KG1 (cell line): ENCODE measurements at regions not wholly inside any gene's neighbourhood (a gene's known extent, or its start where the extent isn't known, plus 50 kb on each side); places are given as distances from the start of the nearest gene placed in this dataset.

ENCODE experiments used
- DNase-seq: peaks from one replicate; lab custom pipeline; 2025; lab: John Stamatoyannopoulos, UW

DNA sequence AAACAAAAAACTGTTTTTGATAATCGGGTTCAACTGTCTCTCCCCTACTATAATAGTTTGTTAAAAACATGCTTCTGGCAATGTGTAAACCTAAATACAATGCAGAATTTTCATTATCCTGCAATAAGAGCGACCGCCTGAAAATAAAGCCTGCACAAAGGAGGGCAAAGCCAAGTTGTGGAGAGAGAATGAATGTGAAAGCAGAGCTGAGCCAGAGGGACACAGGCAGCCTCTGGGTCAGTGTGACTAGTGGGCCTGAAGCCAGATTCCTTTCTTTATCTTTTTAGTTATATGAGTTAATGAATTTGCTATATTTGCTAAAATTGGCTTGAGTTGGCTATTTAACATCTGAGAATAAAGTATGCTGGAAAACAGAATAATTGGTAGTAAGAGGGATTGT, 615.2 kb downstream of the PLA2G4A start:
- DNase-seq: no peak

DNA sequence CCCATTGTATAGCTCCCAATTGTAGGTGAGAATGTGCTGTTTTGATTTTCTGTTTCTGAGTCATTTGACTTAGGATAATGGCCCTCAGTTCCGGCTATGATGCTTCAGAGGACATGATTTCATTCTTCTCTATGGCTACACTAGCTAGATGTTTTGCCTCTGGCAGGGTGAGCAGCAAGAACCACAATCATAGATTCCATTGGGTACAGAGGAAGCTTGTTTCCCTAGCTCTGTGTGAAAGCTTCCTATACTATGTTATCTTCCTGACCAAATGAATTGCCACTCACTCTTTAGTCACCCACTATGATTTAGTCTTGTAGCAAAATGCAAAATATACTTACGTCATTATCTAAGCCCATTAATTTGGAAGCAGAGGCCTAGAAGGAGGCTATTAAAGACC, 616.3 kb downstream of the PLA2G4A start:
- DNase-seq: no peak

DNA sequence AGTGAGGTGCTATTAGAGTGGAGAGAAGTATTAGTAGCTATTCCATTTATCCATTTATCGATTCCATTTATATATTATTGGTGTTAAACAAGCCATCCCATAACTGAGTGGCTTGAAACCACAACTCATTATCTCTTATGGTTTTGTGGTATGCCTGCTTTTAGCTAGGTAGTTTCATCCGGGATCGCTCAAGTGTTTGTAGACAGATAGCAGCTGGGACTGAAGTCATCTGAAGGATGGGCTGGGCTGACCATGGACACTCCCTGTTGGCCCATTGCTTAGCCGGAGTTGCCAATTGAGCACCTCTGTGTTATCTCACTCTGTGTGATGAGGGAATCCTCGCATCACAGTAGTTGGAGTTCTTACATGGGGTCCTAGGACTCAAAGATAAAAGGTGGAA, 622.5 kb downstream of the PLA2G4A start:
- no peak for DNase-seq

DNA sequence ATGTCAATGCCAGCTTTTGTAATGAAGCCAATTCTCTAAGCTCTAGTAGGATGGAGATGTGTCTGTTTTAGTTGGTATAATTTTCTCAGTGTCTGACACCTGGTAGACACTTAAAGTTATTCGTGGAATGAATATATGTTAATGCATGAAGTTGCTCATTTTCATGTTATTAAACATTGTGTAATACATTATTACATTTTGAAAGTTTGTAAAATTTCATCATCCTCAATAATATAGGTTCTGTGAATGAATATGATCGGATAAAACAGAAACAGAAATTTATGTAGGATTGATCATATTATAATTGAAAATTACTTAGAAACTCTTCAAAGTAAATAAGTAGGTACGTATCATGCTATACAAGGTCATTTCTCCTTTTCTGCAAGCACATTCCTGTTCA, 625.3 kb downstream of the PLA2G4A start:
- no peak for DNase-seq

DNA sequence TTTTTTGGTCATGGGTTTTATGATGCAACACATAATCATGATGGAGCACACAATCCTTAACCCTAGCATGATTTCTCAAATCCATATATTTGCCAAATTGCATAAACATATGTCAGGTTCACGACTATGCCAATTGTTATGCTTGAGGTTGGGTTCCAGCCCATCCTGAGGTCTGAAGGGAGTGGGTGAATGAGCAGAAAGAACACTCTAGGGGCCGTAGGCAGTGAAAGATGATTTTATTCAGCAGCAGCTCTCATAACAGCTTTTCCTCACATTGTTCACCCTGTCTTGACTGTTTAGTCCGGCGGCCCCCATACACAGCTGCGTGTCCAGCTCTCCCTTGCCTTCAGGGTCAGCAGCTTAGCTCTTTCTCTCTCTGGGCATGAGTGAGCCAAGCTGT, 627.7 kb downstream of the PLA2G4A start:
- no peak for DNase-seq

DNA sequence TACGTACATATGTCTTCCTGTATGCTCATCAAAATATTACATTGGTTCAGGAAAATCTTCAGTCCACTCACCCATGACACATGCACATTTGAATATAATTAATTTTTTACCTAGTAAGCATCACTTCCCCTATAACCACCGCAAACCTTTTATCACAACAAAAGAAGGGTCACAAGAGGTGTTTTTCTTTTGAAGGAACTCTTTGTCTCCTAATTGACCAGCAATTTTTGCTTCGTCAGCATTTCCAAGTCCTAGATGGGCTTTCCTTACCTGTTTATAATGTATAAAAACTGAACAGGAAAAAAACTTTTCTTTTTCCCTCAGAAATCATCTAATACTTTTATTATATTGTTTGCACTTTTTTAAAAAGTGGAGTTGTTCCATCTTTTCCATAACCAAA, 631.3 kb downstream of the PLA2G4A start:
- no peak for DNase-seq

DNA sequence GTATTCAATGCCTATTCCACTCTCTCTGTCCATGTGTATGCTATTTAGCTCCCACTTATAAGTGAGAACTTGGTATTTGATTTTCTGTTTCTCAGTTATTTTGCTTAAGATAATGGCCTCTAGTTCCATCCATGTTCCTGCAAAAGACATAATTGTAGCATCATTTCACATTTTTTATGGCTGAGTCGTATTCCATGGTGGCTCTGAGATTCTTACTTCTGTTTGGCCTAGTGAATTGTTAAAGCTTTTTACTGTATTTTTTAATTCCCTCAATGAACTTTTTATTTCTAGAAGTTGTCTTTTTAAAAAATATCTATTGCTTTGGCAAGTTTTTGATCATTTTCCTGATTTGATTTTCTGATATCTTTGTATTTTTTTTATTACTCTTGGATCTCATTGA, 635.6 kb downstream of the PLA2G4A start:
- no peak for DNase-seq

DNA sequence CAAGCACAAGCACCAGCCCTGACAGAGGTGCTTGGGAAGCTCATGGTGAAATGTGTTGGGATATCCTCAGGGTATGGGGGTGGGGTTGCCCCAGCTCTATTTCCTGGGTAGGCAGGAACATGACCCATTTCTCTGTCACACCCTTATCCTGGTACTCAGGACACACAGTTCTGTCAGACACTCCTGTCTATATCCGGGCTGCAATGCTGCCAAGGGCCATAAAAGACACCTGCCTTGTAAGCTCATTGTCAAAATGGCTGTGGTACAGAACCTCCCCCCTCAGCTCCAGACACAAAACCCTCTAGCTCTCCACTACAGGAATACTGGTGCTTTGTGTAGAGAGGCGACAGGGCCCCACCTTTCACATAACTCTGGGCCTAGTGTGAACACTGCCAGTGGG, 636.7 kb downstream of the PLA2G4A start:
- no peak for DNase-seq

DNA sequence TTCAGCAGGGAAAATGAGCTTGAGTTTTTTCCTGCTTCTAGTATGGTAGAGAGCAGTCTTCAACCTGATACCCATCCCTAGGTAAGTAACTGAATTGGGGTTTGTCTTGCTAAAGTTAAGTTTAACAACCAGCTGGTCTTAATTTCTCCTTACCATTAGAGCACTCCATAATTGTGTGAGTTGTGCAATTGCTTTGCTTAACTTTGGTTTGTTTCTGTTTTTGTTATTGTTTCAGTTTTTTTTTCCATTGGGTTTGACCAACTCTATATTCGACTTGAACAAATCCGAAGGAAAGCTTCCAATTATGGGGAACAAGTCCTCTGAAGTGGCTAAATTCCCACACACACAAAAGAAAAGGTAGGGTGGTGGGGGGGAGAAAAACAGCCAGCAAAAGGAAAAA, 641.1 kb downstream of the PLA2G4A start:
- no peak for DNase-seq

DNA sequence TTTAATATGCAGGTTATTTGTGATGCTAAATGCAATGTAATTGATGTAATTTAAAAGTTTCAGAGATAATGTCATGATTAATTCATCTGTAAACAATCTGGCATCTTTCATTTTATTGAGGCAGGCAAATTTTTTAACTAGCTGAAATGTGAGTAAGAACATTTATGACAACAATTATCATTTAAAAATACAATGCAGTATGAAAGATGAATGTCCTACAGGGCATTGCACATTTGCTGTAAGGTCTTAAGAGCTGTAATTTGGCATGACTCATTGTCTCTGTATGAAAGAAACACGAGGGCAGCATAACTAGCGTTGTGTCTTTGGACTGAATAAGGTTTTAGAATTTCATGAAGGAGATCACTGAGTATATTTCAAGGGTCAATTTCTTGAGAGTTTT, 642.8 kb downstream of the PLA2G4A start:
- no peak for DNase-seq

DNA sequence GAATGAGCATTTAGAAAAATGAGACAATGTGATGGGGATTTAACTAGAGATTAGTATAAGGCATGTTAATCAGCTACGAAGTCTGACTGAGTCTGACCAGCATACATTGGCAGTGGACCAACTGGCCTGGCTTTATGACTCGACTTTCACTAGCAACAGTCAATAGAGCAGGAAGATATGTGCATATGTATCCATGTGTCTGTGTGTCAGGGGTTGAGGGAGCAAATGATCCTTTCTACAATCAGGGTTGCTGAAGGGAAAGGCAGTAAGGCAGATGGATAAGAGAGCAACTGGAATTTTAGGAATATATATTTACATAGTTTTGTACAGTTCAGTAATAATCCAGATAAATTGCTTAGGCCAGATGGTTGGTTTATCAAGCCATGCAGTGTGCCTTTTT, 645.6 kb downstream of the PLA2G4A start:
- no peak for DNase-seq

DNA sequence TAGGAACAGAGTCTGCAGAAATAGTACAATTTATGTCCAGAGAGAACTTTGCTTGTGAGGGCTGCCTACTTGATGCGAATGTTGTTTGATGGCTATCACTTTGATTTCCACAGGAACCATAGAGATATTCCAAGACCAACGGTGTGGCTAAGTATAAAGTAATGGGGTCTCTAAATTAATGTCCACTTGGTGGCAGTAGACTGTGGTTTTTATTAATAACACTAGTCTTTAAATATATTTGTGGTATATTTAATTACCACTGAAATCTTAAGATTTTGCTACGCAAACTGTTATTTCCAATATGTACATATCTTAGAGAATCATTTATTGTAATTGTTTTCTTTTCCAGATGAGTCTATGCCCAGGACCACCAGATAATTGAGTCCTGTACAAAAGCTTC, 647.9 kb downstream of the PLA2G4A start:
- DNase-seq: no peak

DNA sequence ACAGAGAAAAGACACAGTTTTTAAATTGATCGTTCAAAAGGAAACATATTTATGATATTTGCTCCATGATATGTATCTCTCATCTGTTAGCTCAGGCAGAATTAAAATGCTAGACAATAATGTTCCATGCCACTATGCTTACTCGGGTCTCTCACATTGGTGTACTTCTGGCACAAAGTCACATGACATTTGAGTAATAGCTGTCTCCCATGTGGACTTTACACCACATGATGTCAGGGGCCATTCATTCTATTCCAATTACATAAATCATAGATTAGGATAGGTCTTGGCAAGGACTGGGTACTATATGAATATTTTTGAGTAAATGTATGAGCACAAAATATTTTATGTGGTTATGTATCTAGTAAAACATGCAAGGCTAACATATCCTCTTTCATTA, 648.4 kb downstream of the PLA2G4A start:
- DNase-seq: no peak

DNA sequence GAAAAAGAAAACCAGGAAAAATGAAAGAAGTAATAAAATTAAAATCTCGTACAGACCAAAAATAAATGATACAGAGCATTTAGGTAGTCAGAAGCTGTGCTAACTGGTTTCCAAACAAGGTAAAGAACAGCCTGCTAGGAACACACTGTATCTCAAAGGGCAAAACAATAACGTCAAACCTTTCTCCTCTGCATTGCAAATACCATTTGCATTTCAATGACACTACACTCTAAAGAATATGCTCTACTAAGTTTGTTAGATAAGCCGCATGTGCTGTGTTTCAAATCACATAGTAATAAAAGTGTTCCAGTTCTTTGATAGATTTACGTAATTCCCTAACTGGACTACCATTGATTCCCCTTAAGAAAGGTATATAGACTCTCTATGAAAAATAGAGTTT, 648.8 kb downstream of the PLA2G4A start:
- DNase-seq: no peak

DNA sequence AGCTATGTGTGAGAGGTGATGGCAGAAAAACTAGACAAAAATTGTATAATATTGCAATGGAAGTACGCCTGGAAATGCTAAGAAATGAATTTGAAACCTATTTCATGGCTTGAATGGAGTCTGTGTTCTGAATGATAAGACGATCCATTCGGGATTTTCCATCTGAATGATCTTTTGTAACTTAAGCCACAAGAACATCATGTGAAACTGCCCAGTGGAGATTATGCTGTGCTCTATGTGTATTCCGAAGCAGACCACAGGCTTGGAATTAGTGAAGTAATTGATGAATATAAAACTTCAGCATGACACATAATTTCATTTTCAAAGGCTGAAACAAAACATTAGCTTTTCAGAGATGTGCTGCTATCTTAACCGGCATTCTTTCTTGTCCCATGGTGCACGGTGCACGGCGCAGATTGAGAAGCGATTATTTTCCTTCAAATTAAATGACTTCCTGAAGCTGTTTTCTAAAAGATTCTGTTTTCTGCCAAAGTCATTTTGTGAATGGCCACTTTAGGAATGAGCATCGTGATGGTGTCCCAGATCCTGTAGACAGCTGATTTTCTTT, 652.9 kb downstream of the PLA2G4A start:
- DNase-seq: no peak

DNA sequence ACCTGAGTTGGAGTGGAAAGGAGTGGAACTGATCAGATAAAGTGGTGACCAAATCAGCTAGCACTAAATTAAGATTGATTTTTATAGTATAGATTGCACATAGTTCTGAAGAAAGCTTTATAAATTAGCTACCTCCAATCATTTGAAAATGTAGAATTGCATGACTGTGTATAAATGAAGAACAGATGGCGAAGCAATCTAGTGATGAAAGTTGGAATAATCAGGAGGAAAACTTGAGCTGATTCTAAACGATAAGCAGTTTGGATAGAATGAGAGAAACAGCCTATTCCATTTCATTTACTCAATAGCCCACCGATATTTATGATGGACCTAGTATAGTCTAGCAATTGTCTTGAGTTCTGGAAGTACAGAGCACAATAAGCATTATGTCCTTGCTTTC, 661.5 kb downstream of the PLA2G4A start:
- DNase-seq: no peak

DNA sequence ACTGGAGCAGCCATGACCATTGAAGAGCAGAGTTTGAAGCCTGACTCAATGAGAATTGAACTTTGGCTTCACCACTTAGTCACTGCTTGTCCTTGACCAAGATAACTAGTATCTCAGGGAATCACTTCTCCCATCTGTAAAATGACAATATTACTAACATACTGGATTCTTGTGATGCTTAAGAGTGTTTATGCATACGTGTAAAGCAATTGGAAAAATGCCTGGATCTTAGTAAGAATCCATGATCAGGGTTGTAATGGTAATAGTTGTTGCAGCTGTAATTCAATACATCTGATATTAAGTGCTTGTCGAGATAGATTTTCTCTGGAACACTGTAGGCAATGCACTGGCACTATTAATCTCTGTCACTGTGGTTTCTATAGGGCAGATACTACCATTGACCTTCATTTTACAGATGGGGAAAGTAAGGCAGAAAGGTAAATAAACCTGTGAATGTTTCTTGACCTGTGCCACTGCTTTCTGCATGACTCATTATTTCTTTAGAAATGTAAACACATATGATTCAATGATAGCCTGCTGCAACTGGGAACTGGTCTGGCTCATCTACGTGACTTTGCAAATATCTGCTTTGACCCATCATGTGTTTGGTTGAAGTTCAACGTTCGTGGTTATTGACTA, 662.5 kb downstream of the PLA2G4A start:
- DNase-seq: no peak

DNA sequence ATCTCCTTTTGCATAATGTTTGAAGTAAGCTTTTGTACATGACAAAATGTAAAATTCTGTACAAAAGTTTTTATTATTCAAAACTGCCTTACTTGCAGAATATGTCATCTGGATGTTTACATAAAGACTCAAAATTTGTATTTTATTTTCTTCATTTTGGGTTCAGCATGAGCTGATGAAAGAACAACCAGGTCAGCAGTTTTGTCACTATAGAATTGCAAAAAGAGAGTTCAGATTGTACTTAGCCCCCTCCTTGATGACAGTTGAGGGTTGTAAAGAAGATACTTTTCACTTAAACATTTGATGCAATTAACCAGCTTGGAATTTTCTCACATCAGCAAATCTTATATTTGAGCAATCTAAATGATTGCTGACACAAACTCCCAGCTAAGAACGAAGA, 669.3 kb downstream of the PLA2G4A start:
- DNase-seq: no peak

DNA sequence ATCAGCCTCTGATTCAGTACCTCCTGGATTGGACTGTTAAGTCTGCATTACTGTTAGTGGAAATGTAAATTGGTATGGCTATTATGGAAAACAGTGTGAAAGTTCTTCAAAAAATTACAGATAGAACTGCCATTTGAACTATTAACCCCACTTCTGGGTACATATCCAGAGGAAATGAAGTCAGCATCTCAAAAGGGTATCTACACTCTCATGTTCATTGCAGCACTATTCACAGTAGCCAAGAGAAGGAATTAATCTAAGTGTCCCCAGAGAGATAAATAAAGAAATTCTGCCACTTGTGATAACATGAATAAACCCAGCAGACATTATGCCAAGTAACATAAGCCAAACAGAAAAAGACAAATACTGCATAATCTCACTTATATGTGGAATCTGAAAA, 676.0 kb downstream of the PLA2G4A start:
- DNase-seq: no peak

DNA sequence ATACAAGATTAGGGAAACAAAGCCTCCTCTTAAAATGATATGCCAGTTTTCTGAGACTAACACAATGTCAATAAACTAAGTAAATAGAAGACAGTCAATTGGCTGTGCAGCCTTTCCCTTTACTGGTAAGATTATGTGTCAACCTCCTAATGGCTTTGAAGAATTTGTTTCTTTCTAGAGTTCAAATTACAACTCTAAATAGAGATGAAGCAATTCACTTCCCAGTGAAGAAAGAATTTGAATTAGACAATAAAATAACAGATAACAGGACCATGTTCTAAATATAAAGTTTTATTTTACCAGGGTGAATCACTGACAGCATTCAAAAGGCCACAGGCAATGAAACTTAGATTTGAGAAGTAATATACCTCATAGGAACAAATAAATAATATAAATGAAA, 680.3 kb downstream of the PLA2G4A start:
- DNase-seq: no peak

DNA sequence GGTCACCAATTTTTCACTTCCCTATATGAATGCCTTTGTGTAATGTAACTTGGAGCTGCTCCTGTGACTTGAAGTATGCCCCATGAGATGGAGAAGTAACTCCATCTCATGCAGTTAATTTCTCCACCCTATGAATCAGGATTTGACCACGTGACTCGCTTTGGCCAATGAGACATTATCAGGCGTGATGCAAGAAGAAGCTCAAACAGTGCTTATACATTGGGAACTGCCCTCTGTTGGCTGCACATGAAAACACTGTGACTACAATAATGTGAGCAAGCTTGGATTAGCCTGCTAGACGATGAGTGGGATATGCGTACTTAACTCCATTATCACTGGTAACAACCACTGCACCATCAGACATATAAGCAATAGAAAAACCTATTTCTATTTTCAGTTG, 684.4 kb downstream of the PLA2G4A start:
- DNase-seq: no peak

DNA sequence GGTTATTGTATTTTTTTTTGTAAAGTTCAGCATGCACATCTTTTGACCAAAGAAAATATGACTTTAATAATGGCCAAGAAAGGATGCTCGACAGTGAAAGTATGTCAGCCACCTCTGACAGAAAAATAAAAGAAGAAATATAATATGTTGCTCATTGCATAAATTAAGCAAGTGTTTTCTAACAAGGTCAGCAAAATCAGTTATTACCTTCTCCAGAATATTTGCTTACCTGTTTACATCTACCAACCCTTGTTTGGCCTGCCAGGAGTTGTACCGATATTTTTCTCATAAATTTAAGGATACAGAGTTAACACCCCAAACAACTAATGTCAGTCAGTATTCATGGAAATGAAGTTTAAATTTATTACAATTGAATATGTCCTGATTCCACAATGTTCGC, 685.4 kb downstream of the PLA2G4A start:
- no peak for DNase-seq

DNA sequence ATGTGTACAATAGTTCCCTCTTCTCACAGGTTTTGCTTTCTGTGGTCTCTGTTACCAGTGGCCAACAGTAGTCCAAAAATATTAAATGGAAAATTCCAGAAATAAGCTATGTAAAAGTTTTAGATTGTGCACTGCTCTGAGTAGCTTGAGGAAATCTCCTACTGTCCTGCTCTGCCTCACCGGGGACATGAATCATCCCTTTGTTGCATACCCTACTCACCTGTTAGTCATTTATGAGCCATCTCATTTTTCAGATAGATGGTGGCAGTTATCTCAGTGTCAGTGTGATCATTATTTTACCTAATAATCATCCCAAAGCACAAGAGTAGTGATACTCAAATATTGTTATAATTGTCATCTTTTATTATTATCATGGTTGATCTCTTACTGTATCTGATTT, 688.1 kb downstream of the PLA2G4A start:
- no peak for DNase-seq

DNA sequence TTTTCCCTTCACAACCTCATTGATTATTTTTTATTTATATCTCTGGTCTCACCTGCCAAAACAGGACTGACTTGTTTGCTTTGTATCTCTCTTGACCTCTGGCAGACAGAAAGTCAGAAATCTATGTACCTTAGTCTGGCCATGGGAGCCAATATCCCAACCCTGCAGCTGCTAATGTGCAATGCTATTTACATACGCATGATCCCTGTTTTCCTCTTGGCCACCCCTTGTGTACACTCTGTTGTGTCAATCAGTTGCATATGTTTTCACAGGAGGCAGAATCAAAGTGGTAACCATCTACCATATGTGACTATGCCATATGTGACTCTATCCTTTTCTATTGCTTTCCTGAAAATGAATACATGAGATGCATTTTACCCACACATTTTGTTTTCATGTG, 688.8 kb downstream of the PLA2G4A start:
- DNase-seq: no peak

DNA sequence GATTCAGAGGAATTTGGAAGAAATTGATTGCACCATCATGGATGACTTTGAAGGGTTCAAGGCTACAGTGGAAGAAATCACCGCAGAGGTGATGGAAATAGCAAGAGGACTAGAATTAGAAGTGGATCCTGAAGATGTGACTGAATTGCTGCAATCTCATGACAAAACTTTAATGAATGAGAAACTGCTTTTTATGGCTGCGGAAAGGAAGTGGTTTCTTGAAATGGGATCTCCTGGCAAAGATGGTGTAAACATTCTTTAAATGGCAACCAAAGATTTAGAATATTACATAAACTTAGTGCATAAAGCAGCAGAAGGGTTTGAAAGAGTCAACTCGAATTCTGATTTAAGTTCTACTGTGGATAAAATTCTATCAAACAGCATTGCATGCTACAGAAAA, 698.6 kb downstream of the PLA2G4A start:
- no peak for DNase-seq
